Esophagus squamous epithelium (tissue), 5 donors: ENCODE measurements at regions not wholly inside any gene's neighbourhood (a gene's known extent, or its start where the extent isn't known, plus 50 kb on each side); places are given as distances from the start of the nearest gene placed in this dataset.

Experiments used
- DNase-seq: peaks from one replicate; lab custom pipeline; 2025; lab: John Stamatoyannopoulos, UW
- H3K27ac ChIP-seq, 4 donors: fragments of 200-600 bp; sonication (generic); one replicate each; pipeline ENCODE4 v1.5.1; 2016 to 2019; ENCODE audit warnings: mild to moderate bottlenecking in 1 of 4
- H3K27me3 ChIP-seq, 4 donors: fragments of 200-600 bp; sonication (generic); 1 replicate in 3 of 4; 2 replicates in 1 of 4; pipeline versions ENCODE4 v1.5.1 to v1.6.0; 2017 to 2021; ENCODE audit warnings: antibody characterized with exemption in 1 of 4
- H3K36me3 ChIP-seq, 3 donors: fragments of 200-600 bp; sonication (generic); one replicate each; pipeline ENCODE4 v1.5.1; 2016 to 2019
- H3K4me1 ChIP-seq, 3 donors: fragments of 200-600 bp; sonication (generic); one replicate each; pipeline ENCODE4 v1.5.1; 2017 to 2019
- H3K4me3 ChIP-seq, 4 donors: fragments of 200-600 bp; sonication (generic); 1 replicate in 3 of 4; 2 replicates in 1 of 4; pipeline ENCODE4 v1.5.1; 2016 to 2019; ENCODE audit warnings: mild to moderate bottlenecking in 2 of 4, moderate library complexity in 1 of 4
- H3K9me3 ChIP-seq, 3 donors: fragments of 200-600 bp; sonication (generic); one replicate each; pipeline ENCODE4 v1.5.1; 2016 to 2019
- POLR2A ChIP-seq, 4 donors: fragments of 450-650 bp; IDR thresholded peaks; one replicate each; pipeline ENCODE4 v1.6.1; 2017; ENCODE audit warnings: antibody characterized with exemption in 4 of 4, mild to moderate bottlenecking in 4 of 4, moderate library complexity in 3 of 4
- WGBS, 2 donors: methylation state at CpG; one replicate each; pipeline ENCODE4 v1.1.5; 2018; 5-methylcytosine and 5-hydroxymethylcytosine counted together
- intact Hi-C: fragments of 100-400 bp; cut with DNase I; formaldehyde crosslinking; loops from one replicate; pipeline ENCODE4 v1.15.0; 2022
- TF ChIP-seq, protein P1 (sequence below), 6 experiments: fragments of 450-650 bp in 4 of 6; fragments of 200-600 bp in 2 of 6; sonication (generic) in 2 of 6; IDR thresholded peaks; one replicate each; pipeline ENCODE4 v1.5.1; 2016 to 2019; ENCODE audit warnings: antibody characterized with exemption in 6 of 6, mild to moderate bottlenecking in 4 of 6, moderate library complexity in 4 of 6
- donor health status: DM: yes; HTN: yes; CAD: no.

DNA sequence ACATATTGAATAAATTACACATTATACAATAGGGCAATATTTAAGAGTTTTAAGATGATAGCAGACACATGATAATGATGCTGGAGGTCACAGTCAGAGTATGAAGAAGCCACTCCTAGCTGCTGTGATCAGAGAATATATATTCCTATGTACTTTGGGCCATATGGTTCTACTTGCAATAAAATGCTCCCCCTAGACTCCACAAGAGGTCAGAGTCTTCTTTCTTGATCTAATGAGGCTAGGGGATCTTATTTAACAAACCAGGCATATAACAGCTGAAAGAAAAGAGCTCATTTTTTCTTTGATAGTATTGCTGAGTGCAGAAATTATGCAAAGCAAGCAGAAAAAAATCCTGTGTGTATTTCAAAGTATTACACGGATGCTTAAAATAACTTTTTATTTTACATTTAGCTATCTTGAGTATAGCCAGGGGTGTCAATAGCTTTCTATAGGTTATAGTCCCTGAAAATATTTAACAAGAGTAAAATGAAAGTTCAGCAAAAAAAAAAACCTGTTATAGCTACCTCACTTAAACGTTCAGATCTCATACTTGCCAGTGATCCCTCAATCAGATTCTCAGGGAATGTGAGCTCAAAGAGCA is 748.7 kb upstream of the CHAC2 start:
- 22 to 30% methylated on average over 2 of the region's 2 CpGs for WGBS, 2 donors
- H3K36me3 ChIP-seq, result no peaks in the 10 kb centered on the region
- DNase-seq, result no peak
- H3K9me3 ChIP-seq, result no peaks in the 10 kb centered on the region
- no peaks in the 10 kb centered on the region for H3K27me3 ChIP-seq
- H3K27ac ChIP-seq, result no peak overlapping the region
- intact Hi-C loops, result no loop called here
- no peak overlapping the region for H3K4me3 ChIP-seq
- no peaks in the 10 kb centered on the region for H3K4me1 ChIP-seq
- TF ChIP-seq, protein P1, sequence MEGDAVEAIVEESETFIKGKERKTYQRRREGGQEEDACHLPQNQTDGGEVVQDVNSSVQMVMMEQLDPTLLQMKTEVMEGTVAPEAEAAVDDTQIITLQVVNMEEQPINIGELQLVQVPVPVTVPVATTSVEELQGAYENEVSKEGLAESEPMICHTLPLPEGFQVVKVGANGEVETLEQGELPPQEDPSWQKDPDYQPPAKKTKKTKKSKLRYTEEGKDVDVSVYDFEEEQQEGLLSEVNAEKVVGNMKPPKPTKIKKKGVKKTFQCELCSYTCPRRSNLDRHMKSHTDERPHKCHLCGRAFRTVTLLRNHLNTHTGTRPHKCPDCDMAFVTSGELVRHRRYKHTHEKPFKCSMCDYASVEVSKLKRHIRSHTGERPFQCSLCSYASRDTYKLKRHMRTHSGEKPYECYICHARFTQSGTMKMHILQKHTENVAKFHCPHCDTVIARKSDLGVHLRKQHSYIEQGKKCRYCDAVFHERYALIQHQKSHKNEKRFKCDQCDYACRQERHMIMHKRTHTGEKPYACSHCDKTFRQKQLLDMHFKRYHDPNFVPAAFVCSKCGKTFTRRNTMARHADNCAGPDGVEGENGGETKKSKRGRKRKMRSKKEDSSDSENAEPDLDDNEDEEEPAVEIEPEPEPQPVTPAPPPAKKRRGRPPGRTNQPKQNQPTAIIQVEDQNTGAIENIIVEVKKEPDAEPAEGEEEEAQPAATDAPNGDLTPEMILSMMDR (IDR thresholded peaks at IDR 0.05), result no peak
- TF ChIP-seq POLR2A (IDR thresholded peaks at IDR 0.05), result no peak

DNA sequence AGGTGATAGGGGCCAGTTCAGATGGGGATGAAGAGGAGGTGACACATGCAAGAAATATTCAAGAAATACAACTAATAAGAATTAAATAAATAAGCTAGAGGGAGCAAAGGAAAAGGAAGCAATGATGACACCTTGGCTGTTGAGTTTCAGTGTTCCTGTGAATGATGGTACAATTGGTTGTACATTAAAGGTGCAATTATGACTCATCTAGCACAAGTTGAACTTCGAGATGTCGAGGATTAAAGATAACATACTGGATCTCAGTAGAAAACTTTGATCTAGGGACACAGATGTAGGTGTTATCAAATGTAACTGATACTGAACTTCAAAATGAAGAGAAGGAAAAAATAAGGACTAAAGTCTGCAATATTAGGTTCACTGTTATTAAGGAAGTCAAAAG is 760.6 kb upstream of the CHAC2 start:
- no peak for DNase-seq
- Histone ChIP-seq H3K36me3 (no peaks in the 10 kb centered on the region), H3K9me3 (no peaks in the 10 kb centered on the region), H3K27me3 (no peaks in the 10 kb centered on the region), H3K27ac (no peak overlapping the region), H3K4me1 (no peaks in the 10 kb centered on the region), H3K4me3 (no peak overlapping the region)
- TF ChIP-seq, protein P1 (IDR thresholded peaks at IDR 0.05), result no peak
- TF ChIP-seq POLR2A (IDR thresholded peaks at IDR 0.05), result no peak
- intact Hi-C loops, result no loop called here
- 52 to 61% methylated on average over 2 of the region's 2 CpGs for WGBS, 2 donors

DNA sequence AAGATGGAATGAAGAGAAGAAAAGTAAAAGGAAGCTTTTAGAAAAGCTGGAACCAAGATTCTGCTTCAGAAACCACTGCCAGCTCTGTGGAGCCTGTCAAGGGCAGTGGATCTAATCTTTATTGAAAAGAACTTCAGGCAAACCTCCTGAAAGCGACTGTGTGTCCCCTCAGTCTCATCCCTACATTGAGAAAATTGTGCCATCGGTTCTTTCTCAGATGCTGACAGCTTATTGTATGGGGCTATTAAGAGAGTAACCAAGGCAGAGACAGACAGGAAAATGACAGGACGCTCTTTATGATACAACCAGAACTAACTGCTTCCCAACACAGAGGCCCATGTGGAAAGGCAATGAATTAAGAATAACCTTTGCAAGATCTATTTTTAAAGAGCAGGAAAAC is 763.2 kb upstream of the CHAC2 start:
- H3K4me1 ChIP-seq, result no peaks in the 10 kb centered on the region
- H3K27ac ChIP-seq, result no peak overlapping the region
- H3K9me3 ChIP-seq, result no peaks in the 10 kb centered on the region
- intact Hi-C loops, result no loop called here
- no peak for DNase-seq
- no peaks in the 10 kb centered on the region for H3K27me3 ChIP-seq
- TF ChIP-seq, protein P1 (IDR thresholded peaks at IDR 0.05), result no peak
- TF ChIP-seq POLR2A (IDR thresholded peaks at IDR 0.05), result no peak
- 77 to 85% methylated on average over 3 of the region's 3 CpGs for WGBS, 2 donors
- no peak overlapping the region for H3K4me3 ChIP-seq
- no peaks in the 10 kb centered on the region for H3K36me3 ChIP-seq

DNA sequence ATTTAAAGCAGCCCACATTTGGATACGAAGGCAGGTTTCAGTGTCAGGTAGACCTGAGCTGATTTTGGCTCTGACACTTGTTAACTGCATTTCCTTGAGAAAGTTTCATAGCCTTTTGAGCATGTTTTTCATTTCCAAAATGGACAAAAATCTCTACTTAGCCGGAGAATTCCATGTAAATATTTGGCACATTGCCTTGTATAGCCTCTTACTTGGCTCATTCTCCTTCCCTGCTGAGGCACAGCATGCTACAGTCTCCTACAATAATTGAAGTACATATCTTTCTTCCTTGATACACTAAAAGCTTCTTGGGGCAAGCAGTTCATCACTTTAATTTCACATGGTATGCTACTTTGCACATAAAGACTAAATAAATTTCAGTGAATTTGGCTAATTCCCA is 772.2 kb upstream of the CHAC2 start:
- 48 to 52% methylated on average over 2 of the region's 2 CpGs for WGBS, 2 donors
- TF ChIP-seq, protein P1 (IDR thresholded peaks at IDR 0.05), result no peak
- TF ChIP-seq POLR2A (IDR thresholded peaks at IDR 0.05), result no peak
- no peak overlapping the region for H3K27ac ChIP-seq
- no peaks in the 10 kb centered on the region for H3K27me3 ChIP-seq
- H3K4me1 ChIP-seq, result no peaks in the 10 kb centered on the region
- no peak overlapping the region for H3K4me3 ChIP-seq
- H3K36me3 ChIP-seq, result no peaks in the 10 kb centered on the region
- DNase-seq, result no peak
- H3K9me3 ChIP-seq, result no peaks in the 10 kb centered on the region
- intact Hi-C loops, result no loop called here

DNA sequence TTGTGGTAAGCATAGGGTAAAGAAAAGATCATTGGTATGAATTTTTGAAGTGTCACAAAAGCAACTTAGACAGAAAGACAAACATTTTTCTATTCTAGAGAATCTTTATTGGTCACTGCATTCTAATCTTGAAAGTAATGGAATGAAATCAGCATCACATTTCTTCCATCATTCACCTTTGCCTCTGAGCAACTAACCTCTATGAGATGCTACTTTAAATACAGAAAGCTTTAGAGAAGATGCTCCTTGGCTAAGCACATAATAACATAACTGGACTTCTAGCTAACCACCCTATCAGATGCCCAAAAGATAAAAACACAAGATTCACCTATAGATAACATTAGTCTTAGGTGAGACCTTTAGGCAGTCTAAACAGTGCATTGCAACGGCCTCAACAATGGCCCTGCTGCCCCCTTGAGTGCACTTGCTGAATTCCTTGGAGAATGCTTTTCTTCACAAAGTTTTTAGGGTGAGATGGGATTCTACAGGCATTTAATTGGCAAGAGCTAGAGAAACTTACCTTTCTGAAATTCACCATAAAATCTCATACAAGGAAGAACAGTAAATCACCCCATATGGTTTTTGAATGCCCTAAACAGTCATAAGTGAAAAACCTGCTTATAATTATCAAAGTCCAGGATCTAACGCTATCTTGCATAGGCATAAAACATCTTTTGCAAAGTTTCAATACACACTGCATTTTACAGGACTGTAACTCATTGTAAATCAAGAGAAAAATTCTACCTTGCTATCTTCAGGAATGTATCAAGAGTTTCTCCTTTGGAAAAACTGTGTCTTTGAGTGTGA is 791.3 kb upstream of the CHAC2 start:
- no peaks in the 10 kb centered on the region for H3K4me1 ChIP-seq
- no peaks in the 10 kb centered on the region for H3K36me3 ChIP-seq
- H3K9me3 ChIP-seq, result no peaks in the 10 kb centered on the region
- intact Hi-C loops, result no loop called here
- H3K27ac ChIP-seq, result no peak overlapping the region
- no peak overlapping the region for H3K4me3 ChIP-seq
- no peaks in the 10 kb centered on the region for H3K27me3 ChIP-seq
- WGBS, 2 donors, result 42 to 46% methylated on average over 2 of the region's 2 CpGs
- TF ChIP-seq, protein P1 (IDR thresholded peaks at IDR 0.05), result no peak
- no peak for TF ChIP-seq POLR2A (IDR thresholded peaks at IDR 0.05)
- DNase-seq, result no peak
